ENCODE measurements at regions not wholly inside any gene's neighbourhood (a gene's known extent, or its start where the extent isn't known, plus 50 kb on each side); places are given as distances from the start of the nearest gene placed in this dataset.

- no peak for DNase-seq
Observed at GRCh38 chr6:137736048-137736818, 130.8 kb upstream of the TNFAIP3 start.

DNA sequence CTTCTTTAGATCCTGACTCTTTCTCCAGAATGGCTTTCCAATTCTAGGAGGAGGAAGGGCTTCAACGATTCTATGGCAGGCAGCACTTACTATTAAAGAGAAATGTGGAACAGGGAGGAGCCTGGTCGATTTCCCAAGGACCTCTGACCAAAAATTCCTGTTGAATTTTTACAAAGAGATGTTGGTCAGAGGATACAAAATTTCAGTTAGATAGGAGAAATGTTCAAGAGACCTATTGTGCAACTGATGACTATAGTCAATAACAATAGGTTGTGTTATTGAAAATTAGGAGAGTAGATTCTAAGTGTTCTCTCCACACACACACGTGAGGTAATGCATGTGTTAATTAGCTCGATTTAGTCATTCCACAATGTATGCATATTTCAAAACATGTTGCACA is 130.1 kb upstream of the TNFAIP3 start:
- no peak for DNase-seq

GRCh38 chr6:137737836-137738596 is 129.0 kb upstream of the TNFAIP3 start:
- DNase-seq: no peak

- no peak for DNase-seq
Observed at GRCh38 chr6:137738931-137739504, 128.0 kb upstream of the TNFAIP3 start.

DNA sequence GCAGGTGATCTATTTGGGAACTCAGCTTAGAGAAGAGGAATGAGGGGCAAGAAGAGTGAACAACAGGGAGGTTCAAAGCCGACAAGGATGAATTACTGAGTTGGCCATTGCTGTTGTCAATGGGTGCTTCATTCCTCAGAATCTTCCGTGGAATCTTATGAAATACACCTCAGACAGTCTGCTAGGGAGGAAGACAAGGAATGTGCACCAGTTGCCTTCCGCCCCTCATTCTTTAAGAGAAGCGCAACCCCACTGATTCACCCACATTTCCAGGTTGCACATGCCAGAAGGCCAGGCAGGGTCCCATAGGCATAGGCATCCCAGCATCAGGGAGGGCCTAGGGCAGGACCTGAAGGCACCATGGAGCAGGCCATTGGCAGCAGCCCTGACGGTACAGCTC is 127.5 kb upstream of the TNFAIP3 start:
- no peak for DNase-seq

- no peak for DNase-seq
Observed at GRCh38 chr6:137740091-137740755, 126.8 kb upstream of the TNFAIP3 start.

- no peak for DNase-seq
Observed at GRCh38 chr6:137740967-137741761, 125.9 kb upstream of the TNFAIP3 start.

DNA sequence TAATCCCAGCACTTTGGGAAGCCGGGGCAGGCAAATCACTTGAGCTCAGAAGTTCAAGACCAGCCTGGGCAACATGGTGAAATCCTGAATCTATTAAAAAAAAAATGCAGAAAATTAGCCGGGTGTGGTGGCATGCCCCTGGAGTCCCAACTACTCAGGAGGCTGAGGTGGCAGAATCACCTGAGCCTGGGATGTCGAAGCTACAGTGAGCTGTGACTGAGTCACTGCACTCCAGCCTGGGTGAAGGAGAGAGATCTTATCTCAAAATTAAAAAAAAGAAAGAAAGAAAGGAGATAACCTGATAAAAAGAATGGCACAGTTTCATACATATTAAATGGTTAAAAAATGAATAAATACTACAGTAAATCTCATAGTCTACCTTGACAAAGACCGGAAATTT is 123.6 kb upstream of the TNFAIP3 start:
- DNase-seq: no peak

GRCh38 chr6:137744877-137745276 is 122.2 kb upstream of the TNFAIP3 start:
- DNase-seq: no peak

GRCh38 chr6:137745321-137745720 is 121.7 kb upstream of the TNFAIP3 start:
- DNase-seq: no peak

DNA sequence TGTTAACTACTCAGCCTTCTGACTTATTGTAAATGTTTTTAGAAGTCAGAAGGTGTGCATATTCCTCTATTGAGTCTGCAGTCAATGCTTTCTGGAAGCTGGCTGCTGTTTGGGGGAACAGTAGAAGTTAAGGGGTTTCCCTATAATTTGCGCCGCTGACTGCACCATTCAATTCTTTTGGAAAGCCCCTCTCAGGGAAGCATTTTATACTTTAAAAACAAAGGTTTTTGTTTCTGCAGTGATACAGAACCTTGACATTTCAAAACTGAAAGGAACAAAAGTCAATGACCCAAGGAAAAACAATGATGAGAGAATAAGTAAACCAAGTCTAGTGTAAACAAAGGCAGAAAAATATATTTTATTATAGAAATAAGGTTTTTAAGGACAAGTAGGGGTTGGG is 120.8 kb upstream of the TNFAIP3 start:
- DNase-seq: no peak

DNA sequence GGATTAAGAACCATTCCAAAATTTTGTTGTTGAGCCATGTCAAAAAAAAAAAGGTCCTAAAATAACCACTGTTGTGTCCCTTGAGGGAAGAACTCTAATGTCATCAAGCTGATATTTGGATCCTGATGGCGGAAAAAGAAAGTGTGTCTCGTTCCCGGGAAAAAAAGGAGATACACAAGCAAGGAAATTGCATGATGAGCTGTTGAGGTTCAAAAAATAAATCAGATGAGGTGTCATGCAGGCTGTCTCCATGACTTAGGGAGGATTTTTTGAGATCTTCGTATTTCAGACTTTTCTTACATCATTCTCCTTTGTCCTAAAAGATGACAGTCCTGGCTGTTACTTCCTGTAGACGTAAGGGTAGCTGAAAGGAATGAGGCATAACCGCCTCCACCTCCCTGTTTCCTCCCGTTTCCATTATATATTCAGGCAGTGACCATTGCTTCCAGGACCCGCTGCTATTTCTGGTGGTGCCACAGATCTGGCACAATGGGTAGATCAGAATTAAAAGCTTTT is 117.3 kb upstream of the TNFAIP3 start:
- peak; percentile 30 for DNase-seq

GRCh38 chr6:137750297-137750696 is 116.8 kb upstream of the TNFAIP3 start:
- no peak for DNase-seq

- DNase-seq: no peak
Observed at GRCh38 chr6:137751768-137752560, 115.1 kb upstream of the TNFAIP3 start.

GRCh38 chr6:137754366-137754765 is 112.7 kb upstream of the TNFAIP3 start:
- DNase-seq: no peak

GRCh38 chr6:137754866-137755265 is 112.2 kb upstream of the TNFAIP3 start:
- no peak for DNase-seq

GRCh38 chr6:137755284-137755683 is 111.8 kb upstream of the TNFAIP3 start:
- no peak for DNase-seq

GRCh38 chr6:137756788-137757187 is 110.3 kb upstream of the TNFAIP3 start:
- DNase-seq: no peak

DNA sequence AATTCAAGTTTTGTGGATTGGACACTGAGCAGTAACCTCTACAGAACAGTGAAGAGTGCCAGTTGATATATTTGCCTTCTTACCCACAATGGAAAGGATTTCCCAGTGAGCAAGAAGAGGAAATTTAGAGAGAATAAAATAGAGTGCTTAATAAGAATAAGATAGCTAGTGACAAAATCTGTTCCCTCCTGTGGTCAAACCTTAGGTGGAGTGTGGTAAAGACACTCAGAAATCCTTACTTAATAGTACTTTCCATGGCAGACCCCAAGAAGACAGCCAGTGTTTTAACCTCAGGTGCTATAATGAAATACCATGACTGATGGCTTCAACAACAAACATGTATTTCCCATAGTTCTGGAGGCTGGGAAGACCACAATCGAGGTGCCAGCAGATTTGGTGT is 108.4 kb upstream of the TNFAIP3 start:
- DNase-seq: no peak

DNA sequence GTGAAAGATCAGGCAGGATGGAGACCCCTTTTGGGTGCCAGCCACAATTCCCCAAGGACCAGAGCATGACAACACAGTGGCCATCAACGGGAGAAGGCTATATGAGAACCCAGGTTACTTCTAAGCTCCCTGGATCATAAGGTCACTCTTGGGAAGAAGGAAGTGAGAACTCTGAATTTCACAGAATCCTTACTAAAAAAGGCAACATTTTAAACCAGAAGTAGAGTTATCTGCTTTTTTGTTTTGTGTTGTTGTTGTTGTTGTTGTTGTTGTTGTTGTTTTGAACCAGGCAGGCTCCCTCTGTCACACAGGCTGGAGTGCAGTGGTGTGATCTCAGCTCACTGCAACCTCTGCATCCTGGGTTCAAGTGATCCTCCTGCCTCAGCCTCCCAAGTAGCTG is 107.4 kb upstream of the TNFAIP3 start:
- DNase-seq: no peak

DNA sequence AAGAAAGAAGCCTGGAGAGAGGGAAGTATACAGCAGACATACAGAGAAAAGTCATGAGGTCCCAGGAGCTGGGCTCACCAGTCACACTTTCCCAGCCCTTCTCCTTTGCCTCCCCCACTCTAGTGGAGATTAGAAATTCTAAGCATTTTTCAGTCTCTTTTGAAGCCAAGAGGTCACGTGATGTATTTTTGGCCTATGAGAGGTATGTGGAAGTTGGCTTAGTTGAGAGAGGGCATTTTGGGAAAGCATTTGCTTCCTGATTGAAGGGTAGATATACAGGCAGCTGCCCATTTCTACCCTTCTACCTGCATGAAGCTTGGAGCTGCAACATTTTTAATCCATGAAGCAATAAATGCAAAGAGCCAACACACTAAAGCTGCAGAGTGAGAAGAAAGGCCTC is 106.0 kb upstream of the TNFAIP3 start:
- no peak for DNase-seq

Measured in right kidney (tissue), 1 donor.